Stimulated activated CD4-positive, alpha-beta T cell treated with anti-CD3 and anti-CD28 coated beads, Interleukin-4, amount 100 ng/mL, for 24 hours (primary cell): ENCODE measurements at regions not wholly inside any gene's neighbourhood (a gene's known extent, or its start where the extent isn't known, plus 50 kb on each side); places are given as distances from the start of the nearest gene placed in this dataset.

Experiments used
- DNase-seq: peaks from one replicate; pipeline ENCODE4 v3.0.0-alpha.2; 2020

DNA sequence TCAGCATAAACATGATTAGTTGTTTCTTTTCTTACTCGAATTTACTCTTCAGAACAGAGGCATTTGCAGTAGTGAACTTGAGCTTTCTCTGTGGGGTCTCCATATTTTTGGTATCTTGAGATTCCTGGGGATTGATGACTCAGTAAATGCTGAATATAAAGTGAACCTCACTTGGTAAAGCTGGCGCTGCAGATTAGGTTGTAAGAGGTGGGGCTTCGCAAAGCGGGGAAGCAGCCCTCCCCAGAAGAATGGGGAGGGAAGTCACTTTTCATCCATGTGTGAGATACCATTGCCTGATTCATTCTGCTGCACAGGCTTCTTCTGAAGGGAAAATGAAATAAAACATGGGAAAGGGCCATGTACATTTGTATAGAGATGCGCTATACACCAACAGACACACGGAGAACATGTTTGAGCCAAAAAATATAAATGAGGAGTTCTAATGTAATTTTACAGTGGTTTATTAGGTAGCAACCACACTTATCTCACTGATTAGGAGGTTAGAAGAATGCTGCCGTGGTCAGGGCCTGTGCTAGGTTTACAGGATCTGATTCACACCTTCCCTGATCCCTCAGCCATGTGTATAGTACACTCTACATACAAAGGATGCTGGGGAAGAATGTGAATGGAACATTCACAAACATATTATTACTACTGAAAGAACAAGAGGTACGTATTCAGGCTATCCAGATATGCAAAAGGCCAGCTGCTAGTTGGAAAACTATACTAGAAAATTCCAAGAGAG lies 63.5 kb downstream of the DNTTIP2 start:
- no peak for DNase-seq

GRCh38 chr1:93814795-93815340 lies 64.1 kb downstream of the DNTTIP2 start:
- DNase-seq: no peak

DNA sequence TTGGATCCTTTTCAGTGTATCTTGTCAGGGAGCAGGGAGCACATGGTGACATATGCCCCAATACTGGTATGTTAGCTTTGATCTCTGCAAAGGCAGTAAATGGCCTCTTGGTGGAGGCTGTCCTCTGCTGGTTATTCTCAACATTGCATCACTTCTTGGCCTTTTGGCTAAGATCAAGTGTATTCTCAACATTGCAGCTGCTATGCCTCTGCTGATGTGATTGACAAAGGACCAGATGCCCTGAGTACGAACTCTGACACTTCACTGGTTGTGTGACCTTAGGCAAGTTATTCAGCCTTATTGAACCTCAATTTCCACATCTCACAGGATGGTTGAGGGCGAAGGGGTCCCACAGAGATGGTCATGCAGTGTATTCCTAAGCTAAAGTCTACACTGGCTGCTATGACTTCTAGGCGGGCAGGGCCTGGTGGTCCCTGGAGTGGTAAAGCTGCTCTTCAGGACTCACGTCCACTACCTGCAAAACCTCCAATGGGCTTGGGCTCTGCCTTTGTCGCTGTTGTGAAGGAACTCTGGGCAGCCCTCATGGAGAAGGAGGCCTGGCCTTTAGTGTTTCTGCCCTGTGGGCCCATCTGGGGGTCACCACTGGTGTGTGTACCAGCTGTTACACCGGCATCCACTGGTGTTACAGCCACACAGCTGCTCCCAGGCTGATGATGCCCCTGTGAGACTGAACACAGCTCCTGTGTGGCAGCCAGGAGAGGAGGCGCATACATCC lies 64.8 kb downstream of the DNTTIP2 start:
- DNase-seq: peak; percentile 52

GRCh38 chr1:93813076-93813475 lies 65.9 kb downstream of the DNTTIP2 start:
- DNase-seq: no peak

- DNase-seq: no peak
Observed at GRCh38 chr1:93811326-93812065, 67.5 kb downstream of the DNTTIP2 start.

DNA sequence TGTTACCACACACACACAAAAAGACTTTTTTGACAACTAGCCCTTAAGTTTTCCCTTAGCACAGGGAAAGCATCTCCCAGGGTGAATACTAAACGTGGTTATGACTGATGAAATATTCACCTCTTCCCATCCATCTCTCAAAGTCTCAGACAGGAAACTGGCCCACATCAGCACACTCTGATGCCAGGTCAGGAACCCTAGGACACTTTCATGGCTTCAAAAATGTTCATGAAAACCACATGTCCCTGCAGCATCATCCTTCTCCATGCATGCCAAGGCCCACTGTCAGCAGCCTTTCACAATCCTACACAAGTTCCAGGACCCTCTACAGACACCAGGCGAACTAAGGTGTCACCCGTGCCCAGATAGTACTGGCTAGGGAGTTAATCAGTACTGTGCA lies 68.7 kb downstream of the DNTTIP2 start:
- no peak for DNase-seq

DNA sequence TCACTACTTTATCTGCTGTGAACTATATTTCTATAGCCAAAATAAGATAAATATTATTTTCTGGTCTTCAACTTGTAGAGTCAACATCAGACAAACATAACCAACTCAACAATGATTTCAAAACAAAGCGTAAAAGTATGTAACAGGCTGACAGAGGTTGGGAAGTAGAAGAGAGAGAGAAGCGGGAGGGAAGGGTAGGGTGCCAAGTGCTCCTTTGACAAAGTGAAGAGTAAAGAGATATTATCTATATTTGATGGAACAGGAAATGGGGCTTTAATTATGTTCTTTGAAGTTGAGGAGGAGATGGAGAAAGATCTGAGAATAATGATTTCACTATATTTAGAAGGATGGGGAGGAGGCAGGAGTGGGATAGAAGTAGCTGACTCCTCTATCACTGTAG lies 70.1 kb downstream of the DNTTIP2 start:
- no peak for DNase-seq

DNA sequence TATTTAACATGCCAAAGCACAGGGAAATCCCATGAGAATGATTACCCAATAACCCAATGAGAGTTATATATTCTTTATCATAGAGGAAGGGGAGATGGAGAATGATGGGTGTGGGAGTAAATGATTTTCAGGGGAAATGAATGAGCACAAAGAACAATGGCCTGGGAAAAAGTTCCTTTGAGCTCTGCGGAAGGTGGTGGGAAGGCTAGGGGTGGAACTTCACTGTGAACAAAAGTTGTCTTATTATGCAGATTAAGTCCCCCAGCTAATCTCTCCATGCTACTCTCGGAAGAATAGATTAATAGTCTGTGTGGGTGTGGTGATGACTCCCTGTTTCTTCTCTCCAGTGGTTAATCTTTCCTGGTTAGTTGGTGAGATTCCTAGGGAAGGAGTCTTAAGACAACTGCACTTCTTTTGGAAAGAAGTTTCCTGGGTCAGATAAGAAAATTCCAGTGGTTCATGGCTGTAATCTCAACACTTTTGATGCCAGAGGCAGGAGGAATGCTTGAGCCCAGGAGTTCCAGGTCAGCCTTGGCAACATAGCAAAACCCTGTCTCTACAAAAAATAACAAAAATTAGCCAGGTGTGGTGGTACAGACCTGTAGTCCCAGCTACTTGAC lies 71.6 kb downstream of the DNTTIP2 start:
- DNase-seq: no peak

DNA sequence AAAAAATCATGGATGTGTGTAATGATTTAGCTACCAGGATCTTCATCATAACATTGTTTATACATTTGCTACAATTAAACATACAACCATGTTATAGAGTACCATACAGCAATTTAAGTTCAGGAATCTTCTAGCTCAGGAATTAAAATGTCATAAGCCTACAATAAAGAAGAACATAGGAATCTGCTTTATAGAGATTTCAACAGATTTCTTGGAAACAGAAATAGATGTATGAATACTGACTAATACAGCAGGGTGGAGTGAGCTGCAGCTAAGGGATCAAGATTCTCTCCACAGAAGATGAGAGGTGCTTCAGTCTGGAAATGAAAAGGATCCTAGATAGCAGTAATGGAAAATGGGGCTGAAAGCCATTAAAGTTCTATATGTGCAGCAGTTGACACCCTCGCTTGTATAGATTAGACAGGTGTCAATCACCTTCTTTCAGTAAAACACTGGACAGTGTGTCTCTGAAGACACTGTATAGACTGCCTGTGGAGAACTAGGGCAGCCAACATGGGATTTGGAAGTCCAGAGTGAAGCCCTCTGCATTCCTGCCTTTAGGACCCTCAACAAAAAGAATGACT lies 73.9 kb downstream of the DNTTIP2 start:
- no peak for DNase-seq

GRCh38 chr1:93804412-93804811 lies 74.6 kb downstream of the DNTTIP2 start:
- no peak for DNase-seq

DNA sequence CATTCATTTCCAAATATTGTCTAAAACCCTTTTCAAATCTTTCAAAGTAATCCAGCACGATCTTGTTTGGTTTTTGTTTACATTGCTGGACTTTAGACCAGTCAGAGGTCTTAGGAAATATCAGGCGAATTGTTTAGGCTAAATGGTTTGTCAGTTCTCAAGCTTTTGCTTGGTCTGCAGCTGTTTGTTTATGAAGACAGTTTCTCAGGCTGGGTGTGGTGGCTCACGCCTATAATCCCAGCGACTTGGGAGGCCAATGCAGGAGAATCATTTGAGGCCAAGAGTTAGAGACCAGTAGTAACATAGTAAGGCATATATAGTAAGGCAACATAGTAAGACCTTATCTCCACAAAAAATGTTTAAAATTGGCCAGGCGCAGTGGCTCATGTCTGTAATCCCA lies 77.5 kb downstream of the DNTTIP2 start:
- no peak for DNase-seq

DNA sequence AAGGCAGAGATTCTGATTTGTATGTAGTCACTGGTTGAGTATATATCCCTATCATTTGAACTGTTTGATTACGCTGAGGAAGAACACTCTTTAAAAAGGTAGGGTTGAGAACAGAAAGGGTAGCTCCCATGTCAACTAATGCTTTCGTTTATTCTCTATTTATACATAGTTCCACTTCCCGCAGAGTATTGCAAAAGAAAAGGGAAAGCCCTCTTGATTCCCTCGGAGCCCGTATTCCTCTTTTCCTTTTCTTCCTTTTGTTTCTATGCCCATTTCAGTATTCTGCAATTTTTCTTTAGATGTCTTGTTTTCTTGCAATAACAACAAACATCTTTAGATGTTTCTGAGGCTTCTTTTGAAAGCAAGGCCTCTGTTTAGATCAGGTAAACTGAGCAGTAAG lies 78.2 kb downstream of the DNTTIP2 start:
- DNase-seq: no peak

DNA sequence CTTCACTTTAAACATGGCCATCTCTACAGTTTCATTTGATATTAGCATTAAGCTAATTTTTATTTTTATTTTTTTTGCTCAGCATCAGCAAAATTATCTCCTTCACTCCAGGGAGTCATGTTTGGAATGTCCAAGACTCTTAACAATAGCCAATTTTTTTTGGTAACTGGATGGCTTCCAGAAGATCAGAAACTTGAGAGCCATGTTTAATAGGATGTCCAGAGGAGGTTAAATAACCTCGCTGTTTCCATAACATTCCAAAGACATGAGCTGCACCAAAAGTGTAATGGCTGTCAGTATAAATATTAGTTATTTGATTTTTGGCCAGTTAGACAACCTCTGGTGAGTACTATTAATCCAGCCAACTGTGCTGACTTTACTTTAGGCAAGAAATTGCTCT lies 80.7 kb downstream of the DNTTIP2 start:
- DNase-seq: no peak

DNA sequence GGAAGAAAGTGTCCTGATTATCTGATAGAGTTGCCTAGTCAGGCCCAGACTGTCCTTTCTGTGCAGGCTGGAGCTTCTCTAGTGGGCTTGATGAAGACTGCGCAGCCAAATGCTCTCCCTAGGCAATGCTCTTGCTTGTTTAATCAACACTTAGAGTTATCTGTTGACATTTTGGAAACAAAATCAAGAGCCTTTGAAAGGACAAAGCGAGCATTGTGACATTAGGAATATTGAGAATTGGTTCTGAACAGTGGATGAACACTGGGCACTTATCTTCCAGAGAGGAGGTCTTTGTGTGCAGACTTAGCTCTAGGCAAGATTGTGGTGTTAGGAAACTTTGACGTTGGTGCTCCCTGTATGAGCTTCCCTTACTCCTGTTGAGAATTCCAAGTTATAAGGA lies 94.5 kb downstream of the DNTTIP2 start:
- no peak for DNase-seq

DNA sequence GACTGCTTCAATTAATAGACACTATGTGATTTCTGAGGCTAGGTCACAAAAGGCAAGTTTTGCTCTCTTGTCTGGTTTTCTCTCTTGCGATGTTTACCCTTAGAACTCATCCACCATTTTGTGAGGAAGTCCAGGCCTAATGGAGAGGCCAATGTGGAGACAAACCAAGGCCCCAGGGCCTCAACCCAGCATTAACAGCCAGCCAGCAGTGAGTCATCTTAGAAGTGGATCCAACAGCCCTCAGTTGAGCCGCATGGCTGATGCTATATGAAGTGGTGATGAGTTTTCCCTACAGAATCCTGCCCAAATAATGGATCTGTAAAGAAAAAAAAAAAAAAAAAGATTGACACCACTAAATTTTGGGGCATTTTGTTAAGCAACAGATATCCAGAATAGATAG lies 95.1 kb downstream of the DNTTIP2 start:
- DNase-seq: no peak

GRCh38 chr1:93779540-93780165 lies 98.0 kb upstream of the BCAR3 start:
- DNase-seq: no peak

DNA sequence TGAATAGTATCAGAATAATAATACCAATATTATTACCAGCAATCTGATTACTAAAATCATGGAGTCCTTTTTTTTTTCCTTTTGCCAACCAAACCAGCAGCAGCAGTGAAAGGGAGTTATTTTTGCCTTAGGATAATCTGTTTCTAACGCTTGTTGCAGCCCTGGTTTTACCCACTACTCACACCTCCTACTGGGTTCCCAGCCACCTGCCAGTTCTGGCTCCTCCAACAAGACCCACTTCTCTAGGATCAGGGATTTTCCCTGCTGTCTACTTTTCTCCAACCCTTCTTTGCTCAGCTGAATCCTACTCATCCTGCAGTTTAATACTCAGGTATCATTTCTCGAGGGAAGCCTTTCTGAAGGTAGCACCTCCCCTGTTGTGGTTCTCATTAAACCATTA lies 96.8 kb upstream of the BCAR3 start:
- no peak for DNase-seq

DNA sequence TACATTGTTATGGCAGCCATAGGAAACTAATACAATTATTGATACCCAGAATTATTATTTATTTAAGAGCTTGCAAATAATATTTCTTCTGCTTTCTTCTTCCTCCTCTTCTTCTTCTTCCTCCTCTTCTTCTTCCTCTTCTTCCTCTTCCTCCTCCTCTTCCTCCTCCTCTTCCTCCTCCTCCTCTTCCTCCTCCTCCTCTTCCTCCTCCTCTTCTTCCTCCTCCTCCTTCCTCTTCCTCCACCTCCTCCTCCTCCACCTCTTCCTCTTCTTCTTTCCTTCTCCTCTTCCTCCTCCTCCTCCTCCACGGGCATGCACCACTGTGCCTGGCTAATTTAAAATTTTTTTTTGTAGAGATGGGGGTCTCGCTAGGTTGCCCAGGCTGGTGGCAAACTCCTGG lies 95.6 kb upstream of the BCAR3 start:
- no peak for DNase-seq

- no peak for DNase-seq
Observed at GRCh38 chr1:93776728-93777127, 95.1 kb upstream of the BCAR3 start.

GRCh38 chr1:93775224-93775623 lies 93.6 kb upstream of the BCAR3 start:
- DNase-seq: no peak

GRCh38 chr1:93774707-93775106 lies 93.1 kb upstream of the BCAR3 start:
- no peak for DNase-seq
